OCI-LY1 (cell line): ENCODE measurements at regions not wholly inside any gene's neighbourhood (a gene's known extent, or its start where the extent isn't known, plus 50 kb on each side); places are given as distances from the start of the nearest gene placed in this dataset.

Experiments
- H2AFZ ChIP-seq: fragments of 200-600 bp; sonication (generic), shearing (Covaris generic); 2 replicates; pipeline ENCODE4 v1.6.0; 2014; ENCODE audit warnings: antibody characterized with exemption, mild to moderate bottlenecking, low read length
- H3F3A ChIP-seq: fragments of 200-600 bp; sonication (generic), shearing (Covaris generic); 2 replicates; pipeline ENCODE4 v1.6.0; 2014; ENCODE audit warnings: mild to moderate bottlenecking, antibody characterized with exemption, low read length, moderate library complexity; ENCODE audit not compliant: insufficient read depth
- H3K27ac ChIP-seq: fragments of 200-600 bp; sonication (generic); 2 replicates; pipeline ENCODE4 v1.5.1; 2014; ENCODE audit warnings: low read length, mixed run types, mild to moderate bottlenecking, low read depth; ENCODE audit not compliant: poor library complexity, severe bottlenecking
- H3K27me3 ChIP-seq: fragments of 200-600 bp; sonication (generic); 2 replicates; pipeline ENCODE4 v1.6.0; 2014; ENCODE audit warnings: antibody characterized with exemption, mild to moderate bottlenecking, low read length, moderate library complexity; ENCODE audit not compliant: insufficient read depth
- H3K36me3 ChIP-seq: fragments of 200-600 bp; sonication (generic); 2 replicates; pipeline ENCODE4 v1.6.1; 2014; ENCODE audit warnings: mild to moderate bottlenecking, antibody characterized with exemption, low read length, moderate library complexity, mixed read lengths; ENCODE audit not compliant: insufficient read depth
- H3K4me1 ChIP-seq: fragments of 200-600 bp; sonication (generic); 2 replicates; pipeline ENCODE4 v1.5.1; 2014; ENCODE audit warnings: mild to moderate bottlenecking, low read length, moderate library complexity; ENCODE audit not compliant: insufficient read depth, severe bottlenecking
- H3K4me2 ChIP-seq: fragments of 200-600 bp; sonication (generic), shearing (Covaris generic); 2 replicates; pipeline ENCODE4 v1.6.1; 2014; ENCODE audit warnings: low read length
- H3K4me3 ChIP-seq: fragments of 200-600 bp; sonication (generic); 2 replicates; pipeline ENCODE4 v1.5.1; 2014; ENCODE audit warnings: low read length, low read depth, mild to moderate bottlenecking, mixed read lengths; ENCODE audit not compliant: poor library complexity, severe bottlenecking
- H3K79me2 ChIP-seq: fragments of 200-600 bp; shearing (Covaris generic); 2 replicates; pipeline ENCODE4 v1.6.1; 2016; ENCODE audit warnings: mixed run types, low read length, mixed read lengths; ENCODE audit not compliant: insufficient read depth
- H3K9ac ChIP-seq: fragments of 200-600 bp; sonication (generic), shearing (Covaris generic); 2 replicates; pipeline ENCODE4 v1.6.1; 2014; ENCODE audit warnings: mild to moderate bottlenecking, low read length, mixed read lengths
- H3K9me2 ChIP-seq: fragments of 200-600 bp; sonication (generic), shearing (Covaris generic); 2 replicates; pipeline ENCODE4 v1.6.1; 2014; ENCODE audit warnings: low read depth, mild to moderate bottlenecking, low read length, mixed read lengths
- H3K9me3 ChIP-seq: fragments of 200-600 bp; shearing (Covaris generic); 2 replicates; pipeline ENCODE4 v1.6.1; 2014; ENCODE audit warnings: low read length, mixed read lengths
- H4K20me1 ChIP-seq: fragments of 200-600 bp; sonication (generic), shearing (Covaris generic); 2 replicates; pipeline ENCODE4 v1.6.0; 2016; ENCODE audit warnings: mild to moderate bottlenecking, low read length; ENCODE audit not compliant: insufficient read depth
- EZH2 ChIP-seq: fragments of 200-600 bp; sonication (generic), shearing (Covaris generic); IDR thresholded peaks from 2 replicates; pipeline ENCODE4 v1.8.0; 2017; ENCODE audit warnings: borderline replicate concordance, mixed run types, mild to moderate bottlenecking, antibody characterized with exemption, low read length, moderate library complexity, mixed read lengths
- TF ChIP-seq, protein P1 (sequence below): fragments of 200-600 bp; sonication (generic), shearing (Covaris generic); IDR thresholded peaks from 2 replicates; pipeline ENCODE4 v1.5.1; 2017; ENCODE audit warnings: mild to moderate bottlenecking, antibody characterized with exemption, low read length, moderate library complexity, mixed read lengths

DNA sequence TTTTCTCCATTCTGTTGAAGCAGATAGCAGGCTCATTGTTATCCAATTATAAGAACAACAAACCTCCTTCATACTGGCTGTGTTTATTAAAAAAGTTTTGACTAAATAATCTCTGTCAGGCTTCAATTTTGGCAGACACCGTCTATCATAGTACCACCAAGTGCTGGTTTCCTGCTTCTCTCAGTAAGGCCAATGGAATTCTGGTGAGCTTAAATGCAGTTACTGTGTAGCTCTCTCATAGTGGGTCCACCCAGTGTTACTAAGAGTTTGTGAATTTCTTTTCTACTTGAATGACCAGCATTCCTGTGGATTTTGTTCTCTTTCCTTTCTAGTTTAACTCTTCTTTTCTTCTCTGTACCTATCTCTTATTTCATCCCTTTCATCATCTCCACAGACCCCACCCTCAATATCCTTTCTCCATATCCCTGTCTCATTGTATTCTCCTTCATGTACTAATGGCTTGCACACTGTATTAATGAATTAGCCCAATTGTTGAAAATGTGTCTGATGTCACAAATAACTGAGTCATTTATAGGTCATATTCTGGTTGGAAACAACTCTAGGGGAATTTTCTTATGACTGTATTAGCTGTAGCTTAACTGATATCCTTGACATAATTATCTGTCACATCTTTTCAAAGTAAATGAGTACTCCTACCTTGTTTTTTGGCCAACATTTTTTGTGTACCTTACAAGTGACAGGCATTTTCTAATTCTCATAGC, 372.1 kb downstream of the FAT3 start:
- no peak overlapping the region for H3K4me2 ChIP-seq
- no peaks in the 10 kb centered on the region for H3K9me2 ChIP-seq
- no peaks in the 10 kb centered on the region for H3K27me3 ChIP-seq
- no peak for TF ChIP-seq EZH2
- TF ChIP-seq, protein P1, sequence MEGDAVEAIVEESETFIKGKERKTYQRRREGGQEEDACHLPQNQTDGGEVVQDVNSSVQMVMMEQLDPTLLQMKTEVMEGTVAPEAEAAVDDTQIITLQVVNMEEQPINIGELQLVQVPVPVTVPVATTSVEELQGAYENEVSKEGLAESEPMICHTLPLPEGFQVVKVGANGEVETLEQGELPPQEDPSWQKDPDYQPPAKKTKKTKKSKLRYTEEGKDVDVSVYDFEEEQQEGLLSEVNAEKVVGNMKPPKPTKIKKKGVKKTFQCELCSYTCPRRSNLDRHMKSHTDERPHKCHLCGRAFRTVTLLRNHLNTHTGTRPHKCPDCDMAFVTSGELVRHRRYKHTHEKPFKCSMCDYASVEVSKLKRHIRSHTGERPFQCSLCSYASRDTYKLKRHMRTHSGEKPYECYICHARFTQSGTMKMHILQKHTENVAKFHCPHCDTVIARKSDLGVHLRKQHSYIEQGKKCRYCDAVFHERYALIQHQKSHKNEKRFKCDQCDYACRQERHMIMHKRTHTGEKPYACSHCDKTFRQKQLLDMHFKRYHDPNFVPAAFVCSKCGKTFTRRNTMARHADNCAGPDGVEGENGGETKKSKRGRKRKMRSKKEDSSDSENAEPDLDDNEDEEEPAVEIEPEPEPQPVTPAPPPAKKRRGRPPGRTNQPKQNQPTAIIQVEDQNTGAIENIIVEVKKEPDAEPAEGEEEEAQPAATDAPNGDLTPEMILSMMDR = no peak
- H4K20me1 ChIP-seq = no peaks in the 10 kb centered on the region
- no peaks in the 10 kb centered on the region for H3F3A ChIP-seq
- H3K27ac ChIP-seq = no peak overlapping the region
- H3K4me3 ChIP-seq = no peak overlapping the region
- no peak overlapping the region for H3K9ac ChIP-seq
- no peaks in the 10 kb centered on the region for H3K36me3 ChIP-seq
- H3K4me1 ChIP-seq = no peaks in the 10 kb centered on the region
- no peaks in the 10 kb centered on the region for H3K79me2 ChIP-seq
- no peak overlapping the region for H2AFZ ChIP-seq
- H3K9me3 ChIP-seq = no peaks in the 10 kb centered on the region

DNA sequence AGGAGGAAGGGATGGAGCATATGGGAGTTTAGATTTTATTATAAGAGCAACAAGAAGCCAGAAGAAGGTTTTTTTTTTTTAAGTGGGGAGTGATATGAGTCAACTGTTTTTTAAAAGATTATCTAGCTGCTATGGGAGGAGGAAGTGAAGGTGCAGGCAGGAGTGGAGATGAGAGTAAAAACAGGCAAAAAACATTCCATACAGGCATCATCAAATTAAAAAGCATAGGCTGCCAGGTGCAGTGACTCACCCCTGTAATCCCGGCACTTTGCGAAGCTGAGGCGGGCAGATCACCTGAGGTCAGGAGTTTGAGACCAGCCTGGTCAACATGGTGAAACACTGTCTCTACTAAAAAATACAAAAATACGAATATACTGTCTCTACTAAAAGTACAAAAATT, 368.4 kb upstream of the MTNR1B start:
- no peak overlapping the region for H2AFZ ChIP-seq
- H3K9me3 ChIP-seq = no peaks in the 10 kb centered on the region
- H4K20me1 ChIP-seq = no peaks in the 10 kb centered on the region
- H3K9ac ChIP-seq = no peak overlapping the region
- no peak overlapping the region for H3K27ac ChIP-seq
- no peak overlapping the region for H3K4me3 ChIP-seq
- no peaks in the 10 kb centered on the region for H3K9me2 ChIP-seq
- TF ChIP-seq, protein P1 = no peak
- no peak for TF ChIP-seq EZH2
- no peaks in the 10 kb centered on the region for H3F3A ChIP-seq
- H3K27me3 ChIP-seq = no peaks in the 10 kb centered on the region
- no peak overlapping the region for H3K4me2 ChIP-seq
- H3K4me1 ChIP-seq = no peaks in the 10 kb centered on the region
- H3K36me3 ChIP-seq = no peaks in the 10 kb centered on the region
- no peaks in the 10 kb centered on the region for H3K79me2 ChIP-seq

DNA sequence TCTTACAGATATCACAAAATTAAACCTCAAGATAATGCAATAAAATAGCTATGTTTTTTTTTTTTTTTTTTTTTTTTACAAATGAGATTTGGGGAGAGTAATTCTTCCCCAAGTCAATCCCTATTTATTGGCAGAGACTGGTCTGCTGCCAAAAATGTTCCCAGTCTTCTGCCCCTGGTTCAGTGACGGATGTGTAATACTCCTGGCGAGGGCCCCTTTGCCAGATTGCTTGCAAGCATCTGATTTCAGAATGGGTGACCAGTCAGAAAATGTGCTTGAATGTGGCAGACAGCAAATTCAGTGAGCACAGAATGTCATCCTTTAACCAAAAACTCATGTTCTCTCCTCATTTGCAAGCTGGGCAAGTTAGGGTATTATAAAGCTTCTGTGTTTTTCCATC, 363.8 kb upstream of the MTNR1B start:
- H3K9ac ChIP-seq = no peak overlapping the region
- H3K4me3 ChIP-seq = no peak overlapping the region
- H2AFZ ChIP-seq = no peak overlapping the region
- H3K27ac ChIP-seq = no peak overlapping the region
- H3K27me3 ChIP-seq = no peaks in the 10 kb centered on the region
- H3K4me2 ChIP-seq = no peak overlapping the region
- H3K4me1 ChIP-seq = no peaks in the 10 kb centered on the region
- H3F3A ChIP-seq = no peaks in the 10 kb centered on the region
- no peak for TF ChIP-seq EZH2
- TF ChIP-seq, protein P1 = no peak
- no peaks in the 10 kb centered on the region for H3K36me3 ChIP-seq
- H4K20me1 ChIP-seq = no peaks in the 10 kb centered on the region
- no peaks in the 10 kb centered on the region for H3K9me2 ChIP-seq
- no peaks in the 10 kb centered on the region for H3K79me2 ChIP-seq
- no peaks in the 10 kb centered on the region for H3K9me3 ChIP-seq
